ENCODE measurements at regions not wholly inside any gene's neighbourhood (a gene's known extent, or its start where the extent isn't known, plus 50 kb on each side); places are given as distances from the start of the nearest gene placed in this dataset.

- H3K4me1 ChIP-seq, result peaks cover 14% of the 10 kb centered on the region
- H3K27me3 ChIP-seq, result no peaks in the 10 kb centered on the region
- H3K27ac ChIP-seq, result no peak overlapping the region
- H3K79me2 ChIP-seq (ENCODE audit: low read depth), result no peaks in the 10 kb centered on the region
- H3K36me3 Mint-ChIP-seq, result peaks cover 2% of the 10 kb centered on the region
- H3K9me3 ChIP-seq (ENCODE audit: low read depth), result no peaks in the 10 kb centered on the region
- H3K4me2 ChIP-seq, result no peak overlapping the region
- H4K20me1 ChIP-seq (ENCODE audit: low read depth), result no peaks in the 10 kb centered on the region
- H3F3A ChIP-seq (ENCODE audit: low read depth), result no peaks in the 10 kb centered on the region
- H3K4me1 Mint-ChIP-seq, result peaks cover 10% of the 10 kb centered on the region
- no peak overlapping the region for H3K4me3 ChIP-seq
- no peak for DNase-seq (ENCODE audit: low spot score)
- H3K36me3 ChIP-seq, result no peaks in the 10 kb centered on the region
- H3K27ac Mint-ChIP-seq, result no peak overlapping the region
- H3K4me3 Mint-ChIP-seq, result no peak overlapping the region
- H3K9ac ChIP-seq, result no peak overlapping the region
- TF ChIP-seq CTCF (IDR thresholded peaks at IDR 0.05) (no peak), EZH2phosphoT487 (IDR thresholded peaks at IDR 0.05) (no peak), EZH2 (IDR thresholded peaks at IDR 0.05) (no peak)
- peaks cover 5% of the 10 kb centered on the region for H3K9me3 Mint-ChIP-seq
- no peak overlapping the region for H2AFZ ChIP-seq (replicated peaks)
- peaks cover 2% of the 10 kb centered on the region for H3K27me3 Mint-ChIP-seq (ENCODE audit: insufficient read depth, low read depth)
Observed at GRCh38 chr9:81242866-81243265, 446.5 kb downstream of the TLE1 start.

- Histone ChIP-seq H3K27ac (no peak overlapping the region), H4K20me1 (ENCODE audit: low read depth) (no peaks in the 10 kb centered on the region), H3K9me3 (ENCODE audit: low read depth) (no peaks in the 10 kb centered on the region), H3K9ac (no peak overlapping the region), H2AFZ (replicated peaks) (no peak overlapping the region), H3K4me2 (no peak overlapping the region), H3K4me3 (no peak overlapping the region), H3K36me3 (no peaks in the 10 kb centered on the region), H3K27me3 (no peaks in the 10 kb centered on the region), H3K79me2 (ENCODE audit: low read depth) (no peaks in the 10 kb centered on the region), H3F3A (ENCODE audit: low read depth) (peaks cover 7% of the 10 kb centered on the region), H3K4me1 (peaks cover 10% of the 10 kb centered on the region)
- H3K27ac Mint-ChIP-seq, result no peak overlapping the region
- TF ChIP-seq CTCF (IDR thresholded peaks at IDR 0.05), result no peak
- no peak for TF ChIP-seq EZH2 (IDR thresholded peaks at IDR 0.05)
- no peak for TF ChIP-seq EZH2phosphoT487 (IDR thresholded peaks at IDR 0.05)
- no peak for DNase-seq (ENCODE audit: low spot score)
- peaks cover 2% of the 10 kb centered on the region for H3K36me3 Mint-ChIP-seq
- no peaks in the 10 kb centered on the region for H3K27me3 Mint-ChIP-seq (ENCODE audit: insufficient read depth, low read depth)
- no peaks in the 10 kb centered on the region for H3K4me1 Mint-ChIP-seq
- no peak overlapping the region for H3K4me3 Mint-ChIP-seq
- peaks cover 5% of the 10 kb centered on the region for H3K9me3 Mint-ChIP-seq
Observed at GRCh38 chr9:81239388-81239787, 450.0 kb downstream of the TLE1 start.

GRCh38 chr9:81237565-81238231, 451.6 kb downstream of the TLE1 start:
- no peak for DNase-seq (ENCODE audit: low spot score)
- no peak overlapping the region for H3K27ac Mint-ChIP-seq
- no peaks in the 10 kb centered on the region for H3K27me3 Mint-ChIP-seq (ENCODE audit: insufficient read depth, low read depth)
- no peaks in the 10 kb centered on the region for H3K4me1 Mint-ChIP-seq
- Histone ChIP-seq H3F3A (ENCODE audit: low read depth) (peaks cover 7% of the 10 kb centered on the region), H3K4me1 (peaks cover 10% of the 10 kb centered on the region), H3K4me3 (no peak overlapping the region), H3K9ac (no peak overlapping the region), H3K27ac (no peak overlapping the region), H3K9me3 (ENCODE audit: low read depth) (no peaks in the 10 kb centered on the region), H2AFZ (replicated peaks) (no peak overlapping the region), H3K27me3 (no peaks in the 10 kb centered on the region), H3K36me3 (no peaks in the 10 kb centered on the region), H3K4me2 (no peak overlapping the region), H3K79me2 (ENCODE audit: low read depth) (no peaks in the 10 kb centered on the region), H4K20me1 (ENCODE audit: low read depth) (no peaks in the 10 kb centered on the region)
- H3K36me3 Mint-ChIP-seq, result peaks cover 2% of the 10 kb centered on the region
- TF ChIP-seq EZH2phosphoT487 (IDR thresholded peaks at IDR 0.05), result no peak
- TF ChIP-seq EZH2 (IDR thresholded peaks at IDR 0.05), result no peak
- TF ChIP-seq CTCF (IDR thresholded peaks at IDR 0.05), result no peak
- H3K9me3 Mint-ChIP-seq, result peaks cover 5% of the 10 kb centered on the region
- H3K4me3 Mint-ChIP-seq, result no peak overlapping the region

Data from neural progenitor cell (in vitro differentiated cells).